ENCODE measurements at regions not wholly inside any gene's neighbourhood (a gene's known extent, or its start where the extent isn't known, plus 50 kb on each side); places are given as distances from the start of the nearest gene placed in this dataset.
"Not testable (repeated sequence)": the region's sequence is repeated elsewhere in the genome, so short reads cannot be mapped to it uniquely, and the experiment has no call there.

DNA sequence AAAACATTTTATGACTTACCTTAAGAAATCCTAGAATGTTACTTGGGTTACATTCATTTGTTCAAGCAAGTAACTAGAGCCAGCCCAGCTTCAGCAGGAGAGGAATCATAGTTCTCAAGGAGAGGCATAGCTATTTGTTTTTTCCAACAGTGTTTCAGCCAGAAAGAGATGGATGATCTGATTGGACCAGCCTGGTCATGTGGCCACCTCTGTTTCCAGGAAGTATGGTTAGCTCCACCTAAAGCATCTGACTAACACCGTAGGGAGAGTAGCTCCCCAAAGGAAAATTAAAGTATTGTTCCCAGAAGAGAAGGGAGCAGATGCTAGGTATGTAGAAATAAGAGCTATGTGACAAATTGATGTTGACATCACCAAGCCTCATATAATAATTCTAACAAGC, 417.1 kb downstream of the TAFA4 start:
- Histone ChIP-seq H3K4me1 (ENCODE audit: insufficient read depth) (no peaks in the 10 kb centered on the region), H3K4me3 (ENCODE audit: low read depth, low read length) (no peak overlapping the region), H3K27ac (ENCODE audit: low read depth) (no peak overlapping the region), H3K36me3 (ENCODE audit: insufficient read depth) (no peaks in the 10 kb centered on the region)
- no peak for DNase-seq (ENCODE audit: extremely low spot score)
- WGBS: 73% methylated on average over 1 of the region's 1 CpG

DNA sequence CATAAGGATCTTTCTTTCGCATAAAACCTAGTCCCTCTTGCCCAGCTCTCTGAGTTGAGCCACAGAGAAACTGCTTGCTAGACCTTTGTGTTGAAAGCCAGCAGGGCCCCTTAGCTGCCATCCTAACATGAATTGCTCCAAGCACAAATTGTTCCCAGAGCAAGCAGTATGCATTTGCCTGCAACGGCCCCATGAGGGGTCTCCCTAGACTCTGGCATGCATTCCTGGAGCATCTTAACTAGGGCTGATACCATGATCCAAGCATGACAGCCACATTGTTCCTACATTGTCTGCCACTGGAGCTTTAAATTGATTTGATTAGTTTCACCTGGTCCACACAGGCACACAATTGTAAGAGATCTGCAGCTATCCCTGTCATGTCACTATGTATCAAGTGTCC, 428.1 kb downstream of the TAFA4 start:
- Histone ChIP-seq H3K4me1 (ENCODE audit: insufficient read depth) (no peaks in the 10 kb centered on the region), H3K4me3 (ENCODE audit: low read depth, low read length) (no peak overlapping the region), H3K36me3 (ENCODE audit: insufficient read depth) (no peaks in the 10 kb centered on the region), H3K27ac (ENCODE audit: low read depth) (no peak overlapping the region)
- DNase-seq (ENCODE audit: extremely low spot score): no peak
- 36% methylated on average over 2 of the region's 2 CpGs for WGBS

GRCh38 chr3:68485845-68486244, 446.5 kb downstream of the TAFA4 start:
- WGBS: 91% methylated on average over 1 of the region's 1 CpG
- not testable (repeated sequence) for H3K4me3 ChIP-seq (ENCODE audit: low read depth, low read length); H3K4me1 ChIP-seq (ENCODE audit: insufficient read depth); H3K27ac ChIP-seq (ENCODE audit: low read depth); DNase-seq (ENCODE audit: extremely low spot score); H3K36me3 ChIP-seq (ENCODE audit: insufficient read depth)

DNA sequence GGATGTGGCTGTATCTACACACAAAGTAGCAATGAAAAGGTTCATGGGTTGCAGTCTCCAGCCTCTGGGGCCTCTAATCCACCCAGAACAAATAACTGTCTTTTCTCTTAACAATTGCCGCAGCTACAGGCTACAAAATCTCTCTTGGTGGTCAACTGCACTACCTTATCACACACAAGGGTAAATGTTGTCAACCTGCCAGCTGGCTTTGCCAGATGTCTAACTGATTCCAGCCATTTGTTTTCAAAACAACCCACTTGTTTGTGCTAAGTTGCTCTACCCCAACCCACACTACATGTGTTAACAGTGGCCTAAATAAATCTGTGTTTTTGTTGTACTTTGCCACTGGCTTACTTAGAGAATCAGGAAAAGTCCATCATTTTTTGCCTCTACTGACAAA, 447.3 kb downstream of the TAFA4 start:
- 35% methylated on average over 1 of the region's 1 CpG for WGBS
- Histone ChIP-seq H3K4me1 (ENCODE audit: insufficient read depth) (no peaks in the 10 kb centered on the region), H3K4me3 (ENCODE audit: low read depth, low read length) (no peak overlapping the region), H3K27ac (ENCODE audit: low read depth) (no peak overlapping the region), H3K36me3 (ENCODE audit: insufficient read depth) (no peaks in the 10 kb centered on the region)
- no peak for DNase-seq (ENCODE audit: extremely low spot score)

GRCh38 chr3:68483601-68484000, 448.7 kb downstream of the TAFA4 start:
- no peak overlapping the region for H3K4me3 ChIP-seq (ENCODE audit: low read depth, low read length)
- no peak for DNase-seq (ENCODE audit: extremely low spot score)
- H3K27ac ChIP-seq (ENCODE audit: low read depth): no peak overlapping the region
- no peaks in the 10 kb centered on the region for H3K36me3 ChIP-seq (ENCODE audit: insufficient read depth)
- H3K4me1 ChIP-seq (ENCODE audit: insufficient read depth): no peaks in the 10 kb centered on the region
- WGBS: 53% methylated on average over 3 of the region's 3 CpGs

DNA sequence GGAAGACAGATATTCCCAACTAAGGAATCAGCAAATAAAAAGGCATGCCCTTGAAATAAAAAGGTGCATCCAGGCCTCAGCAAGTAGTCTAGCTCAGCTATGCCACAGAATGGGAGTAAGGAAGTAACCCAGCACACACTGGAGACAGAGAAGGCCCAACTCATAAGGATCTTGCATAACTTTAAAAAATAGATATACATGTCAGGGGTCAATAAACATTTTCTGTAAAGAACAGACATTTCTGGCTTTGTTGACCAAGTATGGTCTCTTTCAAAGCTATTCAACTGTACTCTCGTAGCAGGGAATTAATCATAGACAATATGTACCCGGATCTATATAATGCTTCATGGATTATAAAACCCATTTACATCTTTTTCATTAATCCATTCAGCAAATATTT, 449.3 kb downstream of the TAFA4 start:
- 56% methylated on average over 2 of the region's 2 CpGs for WGBS

GRCh38 chr3:68482565-68482964, 449.8 kb downstream of the TAFA4 start:
- no peaks in the 10 kb centered on the region for H3K4me1 ChIP-seq (ENCODE audit: insufficient read depth)
- WGBS: 46% methylated on average over 2 of the region's 2 CpGs

More for the DNA sequence above, 449.3 kb downstream of the TAFA4 start:
- Histone ChIP-seq H3K4me3 (ENCODE audit: low read depth, low read length) (no peak overlapping the region), H3K4me1 (ENCODE audit: insufficient read depth) (no peaks in the 10 kb centered on the region), H3K36me3 (ENCODE audit: insufficient read depth) (no peaks in the 10 kb centered on the region), H3K27ac (ENCODE audit: low read depth) (no peak overlapping the region)
- DNase-seq (ENCODE audit: extremely low spot score): no peak

GRCh38 chr3:68479779-68480178, 452.6 kb downstream of the TAFA4 start:
- Histone ChIP-seq H3K27ac (ENCODE audit: low read depth) (no peak overlapping the region), H3K4me3 (ENCODE audit: low read depth, low read length) (no peak overlapping the region), H3K4me1 (ENCODE audit: insufficient read depth) (no peaks in the 10 kb centered on the region), H3K36me3 (ENCODE audit: insufficient read depth) (no peaks in the 10 kb centered on the region)
- no peak for DNase-seq (ENCODE audit: extremely low spot score)
- WGBS: 91% methylated on average over 3 of the region's 3 CpGs

More at GRCh38 chr3:68482565-68482964, 449.8 kb downstream of the TAFA4 start:
- Histone ChIP-seq H3K36me3 (ENCODE audit: insufficient read depth) (no peaks in the 10 kb centered on the region), H3K4me3 (ENCODE audit: low read depth, low read length) (no peak overlapping the region), H3K27ac (ENCODE audit: low read depth) (no peak overlapping the region)
- DNase-seq (ENCODE audit: extremely low spot score): no peak

DNA sequence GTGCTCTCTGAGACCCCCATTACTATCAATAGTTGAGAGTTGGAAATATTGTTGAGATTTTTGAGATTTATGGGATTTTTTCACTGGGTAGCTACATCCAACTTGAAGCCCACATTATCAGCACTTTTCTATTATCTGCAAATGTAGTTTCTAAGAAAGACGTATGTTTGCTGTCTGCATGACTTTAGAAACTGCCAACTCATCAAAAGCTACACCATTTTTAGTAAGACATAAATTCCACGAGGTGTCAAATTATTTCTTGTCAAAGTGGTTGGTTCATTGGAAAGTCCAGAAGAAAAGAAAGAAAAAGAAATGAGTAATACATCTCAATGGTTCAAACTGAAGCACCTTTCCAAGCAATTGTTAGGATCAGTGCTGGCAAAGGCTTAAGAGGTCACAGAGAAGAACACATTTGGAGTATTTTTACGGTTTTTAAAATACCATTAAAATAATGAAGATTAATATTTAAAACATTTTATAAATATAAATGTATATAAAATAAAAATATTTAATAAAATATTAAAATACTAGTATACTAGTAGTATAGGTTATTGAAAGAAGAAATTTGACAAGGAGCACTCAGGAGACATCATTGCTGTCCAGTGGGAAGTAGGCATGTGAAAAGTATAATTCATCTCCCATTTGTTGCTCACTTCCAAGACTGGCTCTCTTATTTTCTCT, 463.5 kb downstream of the TAFA4 start:
- no peak overlapping the region for H3K27ac ChIP-seq (ENCODE audit: low read depth)
- DNase-seq (ENCODE audit: extremely low spot score): no peak
- no peaks in the 10 kb centered on the region for H3K36me3 ChIP-seq (ENCODE audit: insufficient read depth)
- H3K4me3 ChIP-seq (ENCODE audit: low read depth, low read length): no peak overlapping the region
- 81% methylated on average over 3 of the region's 3 CpGs for WGBS
- H3K4me1 ChIP-seq (ENCODE audit: insufficient read depth): no peaks in the 10 kb centered on the region

DNA sequence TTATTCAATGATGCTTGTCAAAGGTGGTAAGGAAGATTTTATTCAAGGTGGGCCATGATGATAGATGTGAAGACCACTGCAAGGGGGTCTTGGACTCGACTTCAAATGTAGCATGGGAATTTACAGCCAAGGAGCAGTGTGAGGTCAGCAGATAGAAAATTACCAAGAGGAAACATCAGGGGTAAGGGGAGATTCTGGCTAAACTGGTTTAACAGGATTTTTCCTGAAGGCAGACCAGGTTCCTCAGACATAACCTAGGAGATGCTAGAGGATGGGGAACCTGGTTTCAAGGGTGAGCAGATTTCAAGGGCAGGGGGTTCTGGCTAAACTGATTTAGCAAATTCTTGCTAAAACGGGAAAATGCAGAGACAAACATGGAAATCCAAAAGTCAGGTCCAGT, 464.9 kb downstream of the TAFA4 start:
- no peak for DNase-seq (ENCODE audit: extremely low spot score)
- Histone ChIP-seq H3K27ac (ENCODE audit: low read depth) (no peak overlapping the region), H3K36me3 (ENCODE audit: insufficient read depth) (no peaks in the 10 kb centered on the region), H3K4me3 (ENCODE audit: low read depth, low read length) (no peak overlapping the region), H3K4me1 (ENCODE audit: insufficient read depth) (no peaks in the 10 kb centered on the region)
- 65% methylated on average over 2 of the region's 2 CpGs for WGBS

DNA sequence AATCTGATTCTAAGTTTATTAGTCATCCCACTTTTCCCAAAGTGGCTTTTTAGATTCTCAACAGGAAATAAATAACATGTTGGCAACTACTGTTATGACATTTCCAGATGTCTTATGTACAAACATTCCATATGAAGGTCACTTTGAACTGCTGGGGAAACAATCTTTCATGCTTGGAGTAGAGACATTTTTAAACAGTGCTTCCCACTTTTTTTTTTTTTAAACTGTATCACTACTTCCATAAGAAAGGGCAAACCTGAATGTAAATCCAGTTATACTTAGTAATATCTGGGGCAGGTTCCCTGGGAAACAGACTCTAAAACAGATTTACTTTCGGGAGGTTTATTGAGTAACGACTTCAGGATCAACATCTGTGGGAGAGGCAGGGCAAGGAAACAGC, 473.8 kb downstream of the TAFA4 start:
- H3K27ac ChIP-seq (ENCODE audit: low read depth): no peak overlapping the region
- H3K4me1 ChIP-seq (ENCODE audit: insufficient read depth): no peaks in the 10 kb centered on the region
- 32% methylated on average over 2 of the region's 2 CpGs for WGBS
- no peak overlapping the region for H3K4me3 ChIP-seq (ENCODE audit: low read depth, low read length)
- H3K36me3 ChIP-seq (ENCODE audit: insufficient read depth): no peaks in the 10 kb centered on the region
- no peak for DNase-seq (ENCODE audit: extremely low spot score)

DNA sequence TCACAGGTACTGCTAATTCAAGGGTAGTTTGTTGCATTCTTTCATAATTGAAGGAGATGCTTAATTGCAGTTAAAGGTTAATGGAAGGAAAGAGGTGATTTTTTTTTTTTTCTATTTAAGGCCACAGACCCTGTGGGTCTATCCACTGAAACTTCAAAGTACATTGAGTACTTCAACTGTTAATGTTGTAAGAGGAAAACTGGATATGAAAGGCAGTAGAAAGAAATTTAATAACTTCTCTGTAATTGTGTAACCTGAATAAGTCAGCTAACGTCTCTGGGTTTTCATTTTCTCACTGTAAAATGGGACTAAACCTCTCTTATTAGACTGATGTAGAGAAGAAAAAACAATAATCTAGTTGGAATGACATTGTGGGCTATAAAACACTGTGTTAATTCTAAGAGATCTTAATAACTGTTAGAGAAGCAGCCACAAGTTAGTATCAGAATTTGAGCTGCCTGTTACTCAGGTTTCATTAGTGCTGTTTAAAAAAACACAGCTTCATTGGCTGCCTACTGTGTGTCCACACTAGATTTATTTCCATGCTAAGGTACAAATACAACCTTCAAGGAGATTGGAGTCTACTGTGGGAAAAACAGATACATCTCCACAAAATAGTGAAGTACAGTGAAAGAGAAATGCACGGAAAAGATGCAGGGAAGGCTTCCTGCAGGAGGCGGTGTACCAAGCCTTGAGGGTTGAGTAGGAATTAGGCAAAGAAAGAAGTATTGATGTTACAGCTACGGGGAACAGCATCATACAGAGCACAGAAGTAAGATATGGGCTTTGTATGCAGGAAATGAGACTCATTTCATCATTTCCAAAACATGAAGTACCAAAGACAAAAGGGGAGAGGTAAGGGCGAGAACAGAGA, 483.6 kb downstream of the TAFA4 start:
- no peak overlapping the region for H3K4me3 ChIP-seq (ENCODE audit: low read depth, low read length)
- WGBS: 83% methylated on average over 5 of the region's 5 CpGs
- no peaks in the 10 kb centered on the region for H3K4me1 ChIP-seq (ENCODE audit: insufficient read depth)
- no peak for DNase-seq (ENCODE audit: extremely low spot score)
- H3K36me3 ChIP-seq (ENCODE audit: insufficient read depth): no peaks in the 10 kb centered on the region
- H3K27ac ChIP-seq (ENCODE audit: low read depth): no peak overlapping the region

DNA sequence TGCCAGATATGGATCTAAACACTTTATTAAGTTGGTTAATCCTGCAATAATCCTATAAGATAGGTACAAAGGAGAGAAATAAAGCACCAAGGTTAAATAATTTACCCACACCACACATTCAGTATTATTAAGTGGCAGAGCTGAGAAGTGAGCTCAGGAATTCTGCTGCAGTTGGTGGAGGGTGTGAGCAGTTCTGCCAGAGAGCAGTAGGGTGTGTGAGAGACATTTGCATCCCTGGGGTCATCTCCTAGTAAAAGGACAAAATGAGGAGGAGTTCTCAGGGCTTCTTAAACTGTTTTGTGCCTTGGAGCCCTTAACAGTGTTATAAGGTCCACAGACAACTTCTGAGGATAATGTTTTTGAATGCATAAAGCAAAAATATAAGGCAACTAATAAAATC, 484.5 kb downstream of the TAFA4 start:
- no peaks in the 10 kb centered on the region for H3K4me1 ChIP-seq (ENCODE audit: insufficient read depth)

GRCh38 chr3:68441054-68441453, 491.3 kb downstream of the TAFA4 start:
- no peak overlapping the region for H3K4me3 ChIP-seq (ENCODE audit: low read depth, low read length)
- no peak overlapping the region for H3K27ac ChIP-seq (ENCODE audit: low read depth)
- H3K36me3 ChIP-seq (ENCODE audit: insufficient read depth): no peaks in the 10 kb centered on the region
- H3K4me1 ChIP-seq (ENCODE audit: insufficient read depth): no peaks in the 10 kb centered on the region
- 88% methylated on average over 1 of the region's 1 CpG for WGBS
- DNase-seq (ENCODE audit: extremely low spot score): no peak

More for the DNA sequence above, 484.5 kb downstream of the TAFA4 start:
- no peaks in the 10 kb centered on the region for H3K36me3 ChIP-seq (ENCODE audit: insufficient read depth)
- H3K27ac ChIP-seq (ENCODE audit: low read depth): no peak overlapping the region
- DNase-seq (ENCODE audit: extremely low spot score): no peak
- H3K4me3 ChIP-seq (ENCODE audit: low read depth, low read length): no peak overlapping the region
